HEK293 (cell line): ENCODE measurements at regions not wholly inside any gene's neighbourhood (a gene's known extent, or its start where the extent isn't known, plus 50 kb on each side); places are given as distances from the start of the nearest gene placed in this dataset.

ENCODE experiments used
- CTCF ChIA-PET: fragments of 350-600 bp; formaldehyde crosslinking; extraction: SDS; loops from one replicate; lab custom pipeline; 2021; ENCODE audit warnings: antibody characterized with exemption; lab: Yijun Ruan, JAX
- POLR2A ChIA-PET: fragments of 300-600 bp; formaldehyde crosslinking; extraction: SDS; loops from one replicate; lab custom pipeline; 2020; ENCODE audit warnings: antibody characterized with exemption, inconsistent platforms; lab: Yijun Ruan, JAX
- H3K27ac ChIP-seq: fragments of 200-500 bp; sonication (Bioruptor generic); 2 replicates; pipeline ENCODE4 v1.5.1; 2014; ENCODE audit warnings: low read depth, low read length, control low read depth, inconsistent platforms; ENCODE audit errors: extremely low read depth
- H3K36me3 ChIP-seq, 2 experiments: fragments of 200-500 bp in 1 of 2; sonication (Bioruptor generic) in 1 of 2; 1 replicate in 1 of 2; 2 replicates in 1 of 2; pipeline ENCODE4 v1.5.1; 2014 to 2017; ENCODE audit warnings: inconsistent platforms in 2 of 2, low read length in 2 of 2; ENCODE audit not compliant: control insufficient read depth in 2 of 2, insufficient read depth in 1 of 2
- H3K4me1 ChIP-seq: fragments of 200-500 bp; sonication (Bioruptor generic); 2 replicates; pipeline ENCODE4 v1.5.1; 2014; ENCODE audit warnings: mild to moderate bottlenecking, low read length, inconsistent platforms; ENCODE audit not compliant: control insufficient read depth, insufficient read depth
- H3K4me3 ChIP-seq: 2 replicates; pipeline ENCODE4 v1.5.1; 2011; ENCODE audit warnings: low read depth, mild to moderate bottlenecking, control low read depth, low read length, moderate library complexity
- H3K9me3 ChIP-seq: fragments of 200-500 bp; sonication (Bioruptor generic); 2 replicates; pipeline ENCODE4 v1.5.1; 2014; ENCODE audit warnings: low read depth, low read length, inconsistent platforms; ENCODE audit not compliant: control insufficient read depth, insufficient read depth
- HOXC10 ChIP-seq: sonication (generic); formaldehyde crosslinking; IDR thresholded peaks from 2 replicates; pipeline ENCODE4 v1.8.1; 2023; ENCODE audit warnings: mild to moderate bottlenecking, missing genetic modification reagents
- HOXD13 ChIP-seq: sonication (generic); formaldehyde crosslinking; IDR thresholded peaks from 2 replicates; pipeline ENCODE4 v1.8.0; 2022; ENCODE audit warnings: missing genetic modification reagents, borderline replicate concordance
- KLF1 ChIP-seq: fragments of 450-650 bp; formaldehyde crosslinking; IDR thresholded peaks from 2 replicates; pipeline ENCODE4 v1.5.1; 2016; ENCODE audit warnings: missing biosample characterization, missing genetic modification characterization
- KLF16 ChIP-seq: fragments of 450-650 bp; formaldehyde crosslinking; IDR thresholded peaks from 2 replicates; pipeline ENCODE4 v1.5.1; 2017; ENCODE audit warnings: missing biosample characterization, missing genetic modification characterization
- WT1 ChIP-seq: fragments of 450-650 bp; formaldehyde crosslinking; IDR thresholded peaks from 2 replicates; pipeline ENCODE4 v1.5.1; 2016; ENCODE audit warnings: missing biosample characterization, missing genetic modification characterization
- ZBTB7A ChIP-seq: fragments of 450-650 bp; formaldehyde crosslinking; IDR thresholded peaks from 2 replicates; pipeline ENCODE4 v1.5.1; 2016; ENCODE audit warnings: low read depth, missing biosample characterization, missing genetic modification characterization
- ZFP3 ChIP-seq: fragments of 450-650 bp; formaldehyde crosslinking; IDR thresholded peaks from 2 replicates; pipeline ENCODE4 v1.5.1; 2016; ENCODE audit warnings: low read depth, missing biosample characterization, missing genetic modification characterization
- ZFP69B ChIP-seq: fragments of 450-650 bp; formaldehyde crosslinking; IDR thresholded peaks from 2 replicates; pipeline ENCODE4 v1.5.1; 2016; ENCODE audit warnings: missing biosample characterization, missing genetic modification characterization
- ZIC2 ChIP-seq: fragments of 450-650 bp; formaldehyde crosslinking; IDR thresholded peaks from 2 replicates; pipeline ENCODE4 v1.5.1; 2016; ENCODE audit warnings: missing biosample characterization, missing genetic modification characterization
- ZNF157 ChIP-seq: fragments of 450-650 bp; formaldehyde crosslinking; IDR thresholded peaks from 2 replicates; pipeline ENCODE4 v1.5.1; 2016; ENCODE audit warnings: missing biosample characterization, missing genetic modification characterization
- ZNF510 ChIP-seq: fragments of 450-650 bp; formaldehyde crosslinking; IDR thresholded peaks from 2 replicates; pipeline ENCODE4 v1.5.1; 2018; ENCODE audit warnings: mild to moderate bottlenecking, missing genetic modification characterization, missing biosample characterization; ENCODE audit not compliant: insufficient replicate concordance
- ZNF558 ChIP-seq: fragments of 450-650 bp; formaldehyde crosslinking; IDR thresholded peaks from 2 replicates; pipeline ENCODE4 v1.5.1; 2016; ENCODE audit warnings: missing biosample characterization, missing genetic modification characterization
- ZNF600 ChIP-seq: fragments of 450-650 bp; formaldehyde crosslinking; IDR thresholded peaks from 2 replicates; pipeline ENCODE4 v1.5.1; 2016; ENCODE audit warnings: missing biosample characterization, missing genetic modification characterization
- ZNF707 ChIP-seq: fragments of 450-650 bp; formaldehyde crosslinking; IDR thresholded peaks from 2 replicates; pipeline ENCODE4 v1.5.1; 2016; ENCODE audit warnings: missing biosample characterization, missing genetic modification characterization
- ZNF768 ChIP-seq: fragments of 450-650 bp; formaldehyde crosslinking; IDR thresholded peaks from 2 replicates; pipeline ENCODE4 v1.5.1; 2018; ENCODE audit warnings: missing biosample characterization, mild to moderate bottlenecking, missing genetic modification characterization
- ZSCAN16 ChIP-seq: fragments of 450-650 bp; formaldehyde crosslinking; IDR thresholded peaks from 2 replicates; pipeline ENCODE4 v1.5.1; 2016; ENCODE audit warnings: missing biosample characterization, missing genetic modification characterization
- TF ChIP-seq, protein P1 (sequence below): fragments of 450-650 bp; formaldehyde crosslinking; IDR thresholded peaks from 2 replicates; pipeline ENCODE4 v1.5.1; 2016; ENCODE audit warnings: missing biosample characterization, missing genetic modification characterization
- TF ChIP-seq, protein P2 (sequence below): fragments of 450-650 bp; formaldehyde crosslinking; IDR thresholded peaks from 2 replicates; pipeline ENCODE4 v1.5.1; 2016; ENCODE audit warnings: missing biosample characterization, missing genetic modification characterization
- TF ChIP-seq, protein P3 (sequence below): fragments of 450-650 bp; formaldehyde crosslinking; IDR thresholded peaks from 2 replicates; pipeline ENCODE4 v1.5.1; 2016; ENCODE audit warnings: missing biosample characterization, missing genetic modification characterization
- TF ChIP-seq, protein P4 (sequence below): fragments of 450-650 bp; formaldehyde crosslinking; IDR thresholded peaks from 2 replicates; pipeline ENCODE4 v1.5.1; 2016; ENCODE audit warnings: missing biosample characterization, missing genetic modification characterization

DNA sequence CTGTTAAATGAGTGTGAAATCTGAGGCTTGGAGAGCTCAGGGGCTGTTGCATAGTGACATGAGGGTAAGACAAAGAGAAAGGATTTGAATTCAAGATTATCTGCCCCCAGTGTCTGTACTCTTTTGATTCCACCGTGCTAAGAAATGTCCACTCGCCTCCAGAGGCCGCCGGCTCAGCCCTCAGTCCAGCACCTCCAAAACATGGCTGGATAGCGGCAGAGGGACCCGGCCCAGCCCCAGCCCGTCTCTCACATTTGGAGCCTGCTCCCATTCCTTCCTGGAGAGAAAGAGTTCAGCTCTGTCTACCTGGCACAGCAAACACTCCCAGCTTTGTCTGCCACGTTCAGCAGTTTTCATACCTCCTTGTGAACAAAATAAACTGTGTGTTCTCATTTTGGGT lies 84.8 kb upstream of the IQSEC1 start:
- no peaks in the 10 kb centered on the region for H3K9me3 ChIP-seq
- ChIA-PET POLR2A (no interaction called here), CTCF (interaction anchor here (1.3 kb wide), 1 partner anchor 66 kb away, joined by 7 read pairs; no protein-coding TSS in a partner anchor)
- H3K4me1 ChIP-seq = no peaks in the 10 kb centered on the region
- TF ChIP-seq, protein P1, sequence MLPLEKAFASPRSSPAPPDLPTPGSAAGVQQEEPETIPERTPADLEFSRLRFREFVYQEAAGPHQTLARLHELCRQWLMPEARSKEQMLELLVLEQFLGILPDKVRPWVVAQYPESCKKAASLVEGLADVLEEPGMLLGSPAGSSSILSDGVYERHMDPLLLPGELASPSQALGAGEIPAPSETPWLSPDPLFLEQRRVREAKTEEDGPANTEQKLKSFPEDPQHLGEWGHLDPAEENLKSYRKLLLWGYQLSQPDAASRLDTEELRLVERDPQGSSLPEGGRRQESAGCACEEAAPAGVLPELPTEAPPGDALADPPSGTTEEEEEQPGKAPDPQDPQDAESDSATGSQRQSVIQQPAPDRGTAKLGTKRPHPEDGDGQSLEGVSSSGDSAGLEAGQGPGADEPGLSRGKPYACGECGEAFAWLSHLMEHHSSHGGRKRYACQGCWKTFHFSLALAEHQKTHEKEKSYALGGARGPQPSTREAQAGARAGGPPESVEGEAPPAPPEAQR = no peak
- TF ChIP-seq KLF1 (tag by site-specific recombination) (no peak), HOXD13 (CRISPR knock-in tag) (no peak), ZNF600 (tag by site-specific recombination) (no peak), ZSCAN16 (tag by site-specific recombination) (no peak), ZNF707 (tag by site-specific recombination) (no peak), KLF16 (tag by site-specific recombination) (no peak), HOXC10 (CRISPR knock-in tag) (no peak), ZNF157 (tag by site-specific recombination) (no peak), ZNF768 (tag by site-specific recombination) (no peak)
- TF ChIP-seq, protein P2, sequence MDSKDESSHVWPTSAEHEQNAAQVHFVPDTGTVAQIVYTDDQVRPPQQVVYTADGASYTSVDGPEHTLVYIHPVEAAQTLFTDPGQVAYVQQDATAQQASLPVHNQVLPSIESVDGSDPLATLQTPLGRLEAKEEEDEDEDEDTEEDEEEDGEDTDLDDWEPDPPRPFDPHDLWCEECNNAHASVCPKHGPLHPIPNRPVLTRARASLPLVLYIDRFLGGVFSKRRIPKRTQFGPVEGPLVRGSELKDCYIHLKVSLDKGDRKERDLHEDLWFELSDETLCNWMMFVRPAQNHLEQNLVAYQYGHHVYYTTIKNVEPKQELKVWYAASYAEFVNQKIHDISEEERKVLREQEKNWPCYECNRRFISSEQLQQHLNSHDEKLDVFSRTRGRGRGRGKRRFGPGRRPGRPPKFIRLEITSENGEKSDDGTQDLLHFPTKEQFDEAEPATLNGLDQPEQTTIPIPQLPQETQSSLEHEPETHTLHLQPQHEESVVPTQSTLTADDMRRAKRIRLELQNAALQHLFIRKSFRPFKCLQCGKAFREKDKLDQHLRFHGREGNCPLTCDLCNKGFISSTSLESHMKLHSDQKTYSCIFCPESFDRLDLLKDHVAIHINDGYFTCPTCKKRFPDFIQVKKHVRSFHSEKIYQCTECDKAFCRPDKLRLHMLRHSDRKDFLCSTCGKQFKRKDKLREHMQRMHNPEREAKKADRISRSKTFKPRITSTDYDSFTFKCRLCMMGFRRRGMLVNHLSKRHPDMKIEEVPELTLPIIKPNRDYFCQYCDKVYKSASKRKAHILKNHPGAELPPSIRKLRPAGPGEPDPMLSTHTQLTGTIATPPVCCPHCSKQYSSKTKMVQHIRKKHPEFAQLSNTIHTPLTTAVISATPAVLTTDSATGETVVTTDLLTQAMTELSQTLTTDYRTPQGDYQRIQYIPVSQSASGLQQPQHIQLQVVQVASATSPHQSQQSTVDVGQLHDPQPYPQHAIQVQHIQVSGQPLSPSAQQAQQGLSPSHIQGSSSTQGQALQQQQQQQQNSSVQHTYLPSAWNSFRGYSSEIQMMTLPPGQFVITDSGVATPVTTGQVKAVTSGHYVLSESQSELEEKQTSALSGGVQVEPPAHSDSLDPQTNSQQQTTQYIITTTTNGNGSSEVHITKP = no peak
- TF ChIP-seq, protein P3, sequence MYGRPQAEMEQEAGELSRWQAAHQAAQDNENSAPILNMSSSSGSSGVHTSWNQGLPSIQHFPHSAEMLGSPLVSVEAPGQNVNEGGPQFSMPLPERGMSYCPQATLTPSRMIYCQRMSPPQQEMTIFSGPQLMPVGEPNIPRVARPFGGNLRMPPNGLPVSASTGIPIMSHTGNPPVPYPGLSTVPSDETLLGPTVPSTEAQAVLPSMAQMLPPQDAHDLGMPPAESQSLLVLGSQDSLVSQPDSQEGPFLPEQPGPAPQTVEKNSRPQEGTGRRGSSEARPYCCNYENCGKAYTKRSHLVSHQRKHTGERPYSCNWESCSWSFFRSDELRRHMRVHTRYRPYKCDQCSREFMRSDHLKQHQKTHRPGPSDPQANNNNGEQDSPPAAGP (tag by site-specific recombination) = no peak
- TF ChIP-seq, all 188 proteins: peak for 0
- no peaks in the 10 kb centered on the region for H3K36me3 ChIP-seq
- no peak overlapping the region for H3K27ac ChIP-seq
- no peak overlapping the region for H3K4me3 ChIP-seq

DNA sequence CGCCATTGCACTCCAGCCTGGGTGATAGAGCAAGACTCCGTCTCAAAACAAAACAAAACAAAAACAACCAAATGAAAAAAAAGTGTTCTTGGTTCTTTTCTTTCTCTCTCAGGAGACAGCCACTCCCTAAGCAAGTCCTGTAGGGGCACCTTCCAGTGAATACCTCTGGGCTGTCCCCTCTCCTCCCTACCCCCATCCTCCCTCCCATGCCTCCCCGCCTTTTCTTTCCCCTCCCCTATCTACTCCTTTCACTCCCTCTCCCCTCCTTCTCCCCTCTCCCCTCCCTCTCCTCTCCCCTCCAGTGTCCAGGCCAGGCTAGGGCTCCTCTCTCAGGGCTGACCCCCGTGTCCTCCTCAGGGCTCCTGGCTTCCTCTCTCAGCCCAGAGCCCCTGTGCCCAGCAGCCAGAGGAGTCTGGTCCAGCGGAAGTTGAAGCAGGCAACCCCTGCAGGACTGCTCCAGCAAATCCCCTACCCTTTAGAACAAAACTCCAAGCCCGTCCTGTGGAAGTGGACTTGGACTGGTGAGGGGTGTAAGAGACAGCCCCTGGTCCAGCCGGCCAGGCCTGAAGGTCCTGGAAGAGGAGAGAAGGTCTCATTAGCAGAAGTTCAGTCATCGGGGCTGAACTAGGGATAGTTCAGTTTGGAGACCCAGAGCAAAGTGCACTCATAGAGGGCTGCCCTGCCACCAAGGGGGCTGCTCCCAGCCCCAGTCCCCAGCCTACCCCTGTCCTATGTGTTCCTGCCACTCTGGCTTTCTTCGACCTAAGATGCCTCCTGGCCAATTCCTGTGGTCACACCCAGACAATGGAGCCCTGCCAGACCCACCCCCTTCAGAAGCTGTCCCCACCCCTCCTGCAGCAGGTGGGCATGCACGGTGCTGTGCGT lies 79.8 kb upstream of the IQSEC1 start:
- POLR2A ChIA-PET = no interaction called here
- H3K36me3 ChIP-seq = no peaks in the 10 kb centered on the region
- H3K9me3 ChIP-seq = no peaks in the 10 kb centered on the region
- no peaks in the 10 kb centered on the region for H3K4me1 ChIP-seq
- CTCF ChIA-PET = interaction anchor here (0.6 kb wide), 1 partner anchor 447 kb away, joined by 3 read pairs; no protein-coding TSS in a partner anchor
- no peak for TF ChIP-seq ZFP69B (tag by site-specific recombination)
- no peak for TF ChIP-seq ZNF558 (tag by site-specific recombination)
- TF ChIP-seq KLF1 (tag by site-specific recombination) = peak; percentile 19; the same call in 1 of the 2 replicates
- peak; percentile 44; the same call in 1 of the 2 replicates for TF ChIP-seq WT1 (tag by site-specific recombination)
- no peak overlapping the region for H3K27ac ChIP-seq
- no peak overlapping the region for H3K4me3 ChIP-seq

DNA sequence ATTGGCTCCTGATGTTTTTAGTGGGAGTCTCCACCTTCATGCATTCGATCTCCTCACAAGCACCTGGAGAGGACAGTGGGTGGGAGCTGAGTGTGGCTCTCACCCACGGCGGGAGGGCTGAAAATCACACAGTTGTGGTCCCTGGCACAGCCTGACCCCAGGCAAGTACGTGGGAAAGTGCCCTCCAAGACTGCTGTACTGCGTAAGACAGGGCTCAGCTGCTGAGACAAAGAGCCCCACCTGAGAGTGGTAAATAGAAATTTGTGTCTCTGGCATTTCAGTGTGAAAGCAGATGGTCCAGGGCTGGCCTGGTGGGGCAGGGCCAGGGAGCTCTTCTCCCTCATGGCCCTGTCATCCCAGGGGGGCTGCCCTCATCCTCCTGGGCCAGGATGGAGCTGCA lies 77.4 kb upstream of the IQSEC1 start:
- Histone ChIP-seq H3K36me3 (no peaks in the 10 kb centered on the region), H3K4me3 (no peak overlapping the region), H3K27ac (no peak overlapping the region), H3K9me3 (no peaks in the 10 kb centered on the region), H3K4me1 (no peaks in the 10 kb centered on the region)
- TF ChIP-seq, protein P4, sequence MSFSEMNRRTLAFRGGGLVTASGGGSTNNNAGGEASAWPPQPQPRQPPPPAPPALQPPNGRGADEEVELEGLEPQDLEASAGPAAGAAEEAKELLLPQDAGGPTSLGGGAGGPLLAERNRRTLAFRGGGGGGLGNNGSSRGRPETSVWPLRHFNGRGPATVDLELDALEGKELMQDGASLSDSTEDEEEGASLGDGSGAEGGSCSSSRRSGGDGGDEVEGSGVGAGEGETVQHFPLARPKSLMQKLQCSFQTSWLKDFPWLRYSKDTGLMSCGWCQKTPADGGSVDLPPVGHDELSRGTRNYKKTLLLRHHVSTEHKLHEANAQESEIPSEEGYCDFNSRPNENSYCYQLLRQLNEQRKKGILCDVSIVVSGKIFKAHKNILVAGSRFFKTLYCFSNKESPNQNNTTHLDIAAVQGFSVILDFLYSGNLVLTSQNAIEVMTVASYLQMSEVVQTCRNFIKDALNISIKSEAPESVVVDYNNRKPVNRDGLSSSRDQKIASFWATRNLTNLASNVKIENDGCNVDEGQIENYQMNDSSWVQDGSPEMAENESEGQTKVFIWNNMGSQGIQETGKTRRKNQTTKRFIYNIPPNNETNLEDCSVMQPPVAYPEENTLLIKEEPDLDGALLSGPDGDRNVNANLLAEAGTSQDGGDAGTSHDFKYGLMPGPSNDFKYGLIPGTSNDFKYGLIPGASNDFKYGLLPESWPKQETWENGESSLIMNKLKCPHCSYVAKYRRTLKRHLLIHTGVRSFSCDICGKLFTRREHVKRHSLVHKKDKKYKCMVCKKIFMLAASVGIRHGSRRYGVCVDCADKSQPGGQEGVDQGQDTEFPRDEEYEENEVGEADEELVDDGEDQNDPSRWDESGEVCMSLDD (tag by site-specific recombination) = no peak
- TF ChIP-seq ZNF510 (no peak), ZFP3 (tag by site-specific recombination) (no peak), ZBTB7A (tag by site-specific recombination) (no peak), ZIC2 (tag by site-specific recombination) (peak; percentile 46; the same call in 1 of the 2 replicates), HOXD13 (CRISPR knock-in tag) (no peak), ZNF157 (tag by site-specific recombination) (no peak)
- ChIA-PET CTCF (interaction anchor here (0.7 kb wide), 1 partner anchor 27 kb away, joined by 5 read pairs; no protein-coding TSS in a partner anchor), POLR2A (no interaction called here)
